Smooth muscle cell (in vitro differentiated cells): ENCODE measurements at regions not wholly inside any gene's neighbourhood (a gene's known extent, or its start where the extent isn't known, plus 50 kb on each side); places are given as distances from the start of the nearest gene placed in this dataset.

Source experiments
- DNase-seq: peaks from one replicate; lab custom pipeline; 2025; ENCODE audit not compliant: unreplicated experiment; lab: John Stamatoyannopoulos, UW
- H2AFZ ChIP-seq: fragments of 200-600 bp; sonication (generic); 2 replicates; pipeline ENCODE4 v1.6.0; 2016; ENCODE audit warnings: antibody characterized with exemption, low read depth, mild to moderate bottlenecking
- H3F3A ChIP-seq: fragments of 200-600 bp; sonication (generic); 2 replicates; pipeline ENCODE4 v1.6.0; 2017; ENCODE audit warnings: antibody characterized with exemption, low read depth
- H3K27ac ChIP-seq: fragments of 200-600 bp; sonication (generic); 2 replicates; pipeline ENCODE4 v1.5.1; 2016; ENCODE audit warnings: low read depth, mild to moderate bottlenecking
- H3K27me3 ChIP-seq: fragments of 200-600 bp; sonication (generic); 2 replicates; pipeline ENCODE4 v1.6.1; 2016; ENCODE audit warnings: low read depth, mild to moderate bottlenecking
- H3K36me3 ChIP-seq: fragments of 200-600 bp; sonication (generic); 2 replicates; pipeline ENCODE4 v1.5.1; 2016; ENCODE audit warnings: low read depth
- H3K4me1 ChIP-seq: fragments of 200-600 bp; sonication (generic); 2 replicates; pipeline ENCODE4 v1.5.1; 2016; ENCODE audit warnings: low read depth
- H3K4me2 ChIP-seq: fragments of 200-600 bp; sonication (generic); 2 replicates; pipeline ENCODE4 v1.6.0; 2016; ENCODE audit warnings: mild to moderate bottlenecking
- H3K4me3 ChIP-seq: fragments of 200-600 bp; sonication (generic); 2 replicates; pipeline ENCODE4 v1.5.1; 2016; ENCODE audit warnings: mild to moderate bottlenecking
- H3K79me2 ChIP-seq: fragments of 200-600 bp; sonication (generic); 2 replicates; pipeline ENCODE4 v1.6.0; 2016; ENCODE audit warnings: low read depth, mild to moderate bottlenecking
- H3K9ac ChIP-seq: fragments of 200-600 bp; sonication (generic); 2 replicates; pipeline ENCODE4 v1.6.0; 2016; ENCODE audit warnings: low read depth
- H3K9me3 ChIP-seq: fragments of 200-600 bp; sonication (generic); replicated peaks from 2 replicates; pipeline ENCODE4 v1.5.1; 2016; ENCODE audit warnings: low read depth
- H4K20me1 ChIP-seq: fragments of 200-600 bp; sonication (generic); 2 replicates; pipeline ENCODE4 v1.6.0; 2016; ENCODE audit warnings: low read depth
- CTCF ChIP-seq: fragments of 200-600 bp; sonication (generic); IDR thresholded peaks from 2 replicates; pipeline ENCODE4 v1.5.1; 2017; ENCODE audit warnings: borderline replicate concordance, mild to moderate bottlenecking, antibody characterized with exemption; ENCODE audit not compliant: insufficient read depth, poor library complexity, severe bottlenecking
- WGBS: methylation state at CpG from one replicate; pipeline ENCODE4 v1.1.7; 2016; ENCODE audit warnings: low lambda C conversion rate; 5-methylcytosine and 5-hydroxymethylcytosine counted together

- H3F3A ChIP-seq = no peaks in the 10 kb centered on the region
- no peaks in the 10 kb centered on the region for H3K79me2 ChIP-seq
- no peak overlapping the region for H3K4me2 ChIP-seq
- no peak for TF ChIP-seq CTCF
- H3K36me3 ChIP-seq = no peaks in the 10 kb centered on the region
- H2AFZ ChIP-seq = no peak overlapping the region
- no peaks in the 10 kb centered on the region for H3K27me3 ChIP-seq
- no peak overlapping the region for H3K4me3 ChIP-seq
- H4K20me1 ChIP-seq = no peaks in the 10 kb centered on the region
- 94% methylated on average over 2 of the region's 2 CpGs for WGBS
- no peak overlapping the region for H3K27ac ChIP-seq
- no peaks in the 10 kb centered on the region for H3K4me1 ChIP-seq
- DNase-seq = no peak
- no peak overlapping the region for H3K9ac ChIP-seq
- peaks cover 10% of the 10 kb centered on the region for H3K9me3 ChIP-seq
Measured at GRCh38 chr6:92522589-92522988, 896.8 kb downstream of the EPHA7 start.

- 77% methylated on average over 1 of the region's 1 CpG for WGBS
- Histone ChIP-seq H3K36me3 (no peaks in the 10 kb centered on the region), H3K4me3 (no peak overlapping the region), H4K20me1 (no peaks in the 10 kb centered on the region), H3F3A (no peaks in the 10 kb centered on the region), H3K4me1 (no peaks in the 10 kb centered on the region), H3K79me2 (no peaks in the 10 kb centered on the region), H3K9me3 (peaks cover 10% of the 10 kb centered on the region), H3K4me2 (no peak overlapping the region), H2AFZ (no peak overlapping the region), H3K27ac (peak overlapping the region; percentile 12), H3K27me3 (no peaks in the 10 kb centered on the region), H3K9ac (no peak overlapping the region)
- DNase-seq = no peak
- TF ChIP-seq CTCF = no peak
Measured at GRCh38 chr6:92521553-92521952, 897.8 kb downstream of the EPHA7 start.

GRCh38 chr6:92510137-92510536 lies 909.2 kb downstream of the EPHA7 start:
- Histone ChIP-seq H3F3A (no peaks in the 10 kb centered on the region), H3K4me1 (no peaks in the 10 kb centered on the region), H3K9me3 (no peaks in the 10 kb centered on the region), H3K36me3 (no peaks in the 10 kb centered on the region), H2AFZ (no peak overlapping the region), H3K9ac (no peak overlapping the region), H3K27me3 (no peaks in the 10 kb centered on the region), H4K20me1 (no peaks in the 10 kb centered on the region), H3K4me2 (no peak overlapping the region), H3K27ac (no peak overlapping the region), H3K79me2 (no peaks in the 10 kb centered on the region), H3K4me3 (no peak overlapping the region)
- no peak for DNase-seq
- 94% methylated on average over 1 of the region's 1 CpG for WGBS
- no peak for TF ChIP-seq CTCF

- Histone ChIP-seq H3K4me3 (no peak overlapping the region), H3K79me2 (no peaks in the 10 kb centered on the region), H2AFZ (no peak overlapping the region), H3K9ac (no peak overlapping the region), H3K4me1 (no peaks in the 10 kb centered on the region), H3K36me3 (no peaks in the 10 kb centered on the region), H3F3A (no peaks in the 10 kb centered on the region), H3K27ac (no peak overlapping the region), H3K4me2 (no peak overlapping the region), H4K20me1 (no peaks in the 10 kb centered on the region), H3K27me3 (no peaks in the 10 kb centered on the region), H3K9me3 (no peaks in the 10 kb centered on the region)
- TF ChIP-seq CTCF = no peak
- DNase-seq = no peak
- WGBS = 97% methylated on average over 3 of the region's 3 CpGs
Measured at GRCh38 chr6:92507552-92507951, 911.8 kb downstream of the EPHA7 start.
